HG03066 (cell line): ENCODE measurements at regions not wholly inside any gene's neighbourhood (a gene's known extent, or its start where the extent isn't known, plus 50 kb on each side); places are given as distances from the start of the nearest gene placed in this dataset.
"Not testable (repeated sequence)": the region's sequence is repeated elsewhere in the genome, so short reads cannot be mapped to it uniquely, and the experiment has no call there.

Source experiments
- ATAC-seq: cut with Tn5 transposase; IDR thresholded peaks from one replicate; pipeline ENCODE4 v1.9.1; 2021; ENCODE audit warnings: low read depth; ENCODE audit not compliant: unreplicated experiment

- no peak for ATAC-seq
Measured at GRCh38 chr6:18527836-18528743, 140.9 kb downstream of the RNF144B start.

- no peak for ATAC-seq
Measured at GRCh38 chr6:18530201-18530600, 143.1 kb downstream of the RNF144B start.

GRCh38 chr6:18532139-18532538 lies 145.0 kb downstream of the RNF144B start:
- no peak for ATAC-seq

- ATAC-seq, result no peak
Measured at GRCh38 chr6:18533793-18534192, 146.6 kb downstream of the RNF144B start.

- ATAC-seq, result no peak
Measured at GRCh38 chr6:18536591-18537055, 149.5 kb downstream of the RNF144B start.

- no peak for ATAC-seq
Measured at GRCh38 chr6:18538315-18538714, 151.2 kb downstream of the RNF144B start.

- ATAC-seq, result no peak
Measured at GRCh38 chr6:18543051-18543450, 155.9 kb downstream of the RNF144B start.

GRCh38 chr6:18545142-18545541 lies 158.0 kb downstream of the RNF144B start:
- not testable (repeated sequence) for ATAC-seq

GRCh38 chr6:18545726-18546125 lies 158.6 kb downstream of the RNF144B start:
- ATAC-seq, result no peak

- ATAC-seq, result no peak
Measured at GRCh38 chr6:18550119-18550518, 163.0 kb downstream of the RNF144B start.

GRCh38 chr6:18551228-18551627 lies 164.1 kb downstream of the RNF144B start:
- no peak for ATAC-seq

GRCh38 chr6:18555750-18556149 lies 168.6 kb downstream of the RNF144B start:
- no peak for ATAC-seq

GRCh38 chr6:18561037-18561750 lies 174.0 kb downstream of the RNF144B start:
- no peak for ATAC-seq

- no peak for ATAC-seq
Measured at GRCh38 chr6:18562726-18563125, 175.6 kb downstream of the RNF144B start.

GRCh38 chr6:18564775-18565174 lies 177.6 kb downstream of the RNF144B start:
- no peak for ATAC-seq

- ATAC-seq, result no peak
Measured at GRCh38 chr6:18565231-18565630, 178.1 kb downstream of the RNF144B start.

GRCh38 chr6:18567380-18567779 lies 180.2 kb downstream of the RNF144B start:
- no peak for ATAC-seq

GRCh38 chr6:18577491-18577890 lies 190.3 kb downstream of the RNF144B start:
- no peak for ATAC-seq

- no peak for ATAC-seq
Measured at GRCh38 chr6:18579166-18579565, 192.0 kb downstream of the RNF144B start.

GRCh38 chr6:18579869-18580268 lies 192.7 kb downstream of the RNF144B start:
- no peak for ATAC-seq

GRCh38 chr6:18584372-18584771 lies 197.2 kb downstream of the RNF144B start:
- ATAC-seq, result no peak
